C1 segment of cervical spinal cord (tissue), 14 donors: ENCODE measurements at regions not wholly inside any gene's neighbourhood (a gene's known extent, or its start where the extent isn't known, plus 50 kb on each side); places are given as distances from the start of the nearest gene placed in this dataset.

Experiments used
- DNase-seq, 14 donors: peaks; one replicate each; lab custom pipeline; 2025; lab: John Stamatoyannopoulos, UW

DNA sequence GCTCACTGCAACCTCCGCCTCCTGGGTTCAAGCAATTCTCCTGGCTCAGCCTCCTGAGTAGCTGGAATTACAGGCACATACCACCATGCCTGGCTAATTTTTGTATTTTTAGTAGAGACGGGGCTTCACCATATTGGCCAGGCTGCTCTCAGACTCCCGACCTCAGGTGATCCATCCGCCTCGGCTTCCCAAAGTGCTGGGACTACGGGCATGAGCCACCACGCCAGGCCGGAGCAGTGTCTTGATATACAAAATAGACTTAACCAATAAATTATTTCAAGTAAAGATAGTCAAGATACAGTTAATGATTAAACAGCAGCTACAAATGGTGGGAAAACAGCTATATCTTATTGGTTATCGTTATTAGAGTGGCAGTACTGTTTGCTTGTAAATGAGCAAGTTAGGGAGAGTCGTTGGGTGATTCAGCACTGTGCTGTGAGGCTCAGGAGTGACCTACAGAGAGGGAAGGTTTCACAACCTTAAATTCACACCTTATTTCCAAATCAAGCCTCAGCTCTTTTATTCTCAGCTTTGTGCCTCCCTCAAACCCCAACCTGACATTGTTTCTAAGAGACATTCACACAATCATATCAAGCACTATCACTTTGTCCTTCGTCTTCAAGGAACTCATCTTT lies 1128.4 kb upstream of the MAP3K7 start:
- no peak for DNase-seq

DNA sequence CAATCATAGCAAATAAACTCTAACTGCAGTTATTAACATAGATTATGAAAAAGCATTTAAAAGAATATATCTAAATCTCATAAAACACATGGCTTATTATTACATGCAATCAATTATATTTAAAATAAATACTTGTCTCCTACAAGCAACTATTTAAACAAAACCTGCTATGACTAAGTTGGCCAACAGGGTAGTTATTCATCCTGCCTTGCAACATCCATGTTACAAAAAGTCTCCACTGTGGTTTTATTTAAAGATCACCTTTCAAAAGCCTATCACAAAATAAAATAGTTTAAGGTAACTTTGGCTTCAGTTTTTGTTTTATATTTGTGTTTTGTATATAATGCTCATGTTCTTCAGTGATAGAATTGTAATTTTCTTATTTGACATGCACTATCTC lies 1127.0 kb upstream of the MAP3K7 start:
- DNase-seq = no peak

GRCh38 chr6:91711518-91711917 lies 1124.6 kb upstream of the MAP3K7 start:
- no peak for DNase-seq

GRCh38 chr6:91710342-91710741 lies 1123.5 kb upstream of the MAP3K7 start:
- peak in 2 of 14 donors; percentile 1 to 2 for DNase-seq

DNA sequence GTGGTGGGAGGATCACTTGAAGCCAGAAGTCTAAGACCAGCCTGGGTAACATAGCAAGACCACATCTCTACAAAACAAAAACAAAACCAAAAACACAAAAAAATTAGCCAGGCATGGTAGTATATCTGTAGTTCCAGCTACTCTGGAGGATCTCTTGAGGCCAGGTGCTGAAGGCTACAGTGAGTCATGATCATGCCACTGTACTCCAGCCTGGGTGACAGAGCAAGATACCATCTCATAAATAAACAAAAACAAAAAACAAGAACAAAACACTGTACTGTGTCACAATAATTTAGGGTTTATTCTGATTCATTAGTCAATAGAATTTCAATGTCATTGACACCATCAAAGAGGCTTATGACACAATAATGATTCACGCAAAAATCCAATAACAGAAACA lies 1121.7 kb upstream of the MAP3K7 start:
- no peak for DNase-seq

- no peak for DNase-seq
Measured at GRCh38 chr6:91705646-91706045, 1118.8 kb upstream of the MAP3K7 start.

GRCh38 chr6:91704531-91704930 lies 1117.7 kb upstream of the MAP3K7 start:
- DNase-seq = no peak

DNA sequence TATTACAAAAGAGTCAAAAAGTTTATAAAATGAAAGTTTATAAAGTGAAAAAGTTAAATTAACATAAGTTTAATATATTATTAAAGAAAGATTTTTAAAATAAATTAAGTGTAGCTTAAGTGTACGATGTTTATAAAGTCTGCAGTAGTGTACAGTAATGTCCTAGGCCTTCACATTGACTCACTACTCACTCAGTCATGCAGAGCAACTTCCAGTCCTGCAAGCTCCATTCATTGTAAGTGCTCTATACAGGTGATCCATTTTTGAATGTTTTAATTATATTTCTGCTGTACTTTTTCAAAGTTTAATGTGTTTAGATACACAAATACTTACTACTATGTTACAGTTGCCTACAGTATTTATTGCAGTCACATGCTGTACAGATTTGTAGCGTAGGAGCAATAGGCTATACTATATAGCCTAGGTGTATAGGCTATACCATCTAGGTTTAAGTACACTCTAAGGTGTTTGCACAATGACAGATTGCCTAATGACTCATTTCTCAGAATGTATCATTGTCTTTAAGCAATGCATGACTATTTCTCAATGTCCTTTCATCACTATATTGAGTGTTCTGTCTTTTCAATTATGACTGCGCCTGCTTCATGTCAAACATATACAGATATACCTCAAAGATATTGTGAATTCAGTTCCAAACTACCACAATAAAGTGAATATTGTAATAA lies 1110.3 kb upstream of the MAP3K7 start:
- DNase-seq = no peak

GRCh38 chr6:91695221-91695620 lies 1108.3 kb upstream of the MAP3K7 start:
- DNase-seq = no peak

GRCh38 chr6:91694016-91694654 lies 1107.3 kb upstream of the MAP3K7 start:
- DNase-seq = no peak

GRCh38 chr6:91691449-91691848 lies 1104.6 kb upstream of the MAP3K7 start:
- no peak for DNase-seq

- no peak for DNase-seq
Measured at GRCh38 chr6:91683240-91683639, 1096.4 kb upstream of the MAP3K7 start.

- DNase-seq = no peak
Measured at GRCh38 chr6:91681296-91681695, 1094.4 kb upstream of the MAP3K7 start.

DNA sequence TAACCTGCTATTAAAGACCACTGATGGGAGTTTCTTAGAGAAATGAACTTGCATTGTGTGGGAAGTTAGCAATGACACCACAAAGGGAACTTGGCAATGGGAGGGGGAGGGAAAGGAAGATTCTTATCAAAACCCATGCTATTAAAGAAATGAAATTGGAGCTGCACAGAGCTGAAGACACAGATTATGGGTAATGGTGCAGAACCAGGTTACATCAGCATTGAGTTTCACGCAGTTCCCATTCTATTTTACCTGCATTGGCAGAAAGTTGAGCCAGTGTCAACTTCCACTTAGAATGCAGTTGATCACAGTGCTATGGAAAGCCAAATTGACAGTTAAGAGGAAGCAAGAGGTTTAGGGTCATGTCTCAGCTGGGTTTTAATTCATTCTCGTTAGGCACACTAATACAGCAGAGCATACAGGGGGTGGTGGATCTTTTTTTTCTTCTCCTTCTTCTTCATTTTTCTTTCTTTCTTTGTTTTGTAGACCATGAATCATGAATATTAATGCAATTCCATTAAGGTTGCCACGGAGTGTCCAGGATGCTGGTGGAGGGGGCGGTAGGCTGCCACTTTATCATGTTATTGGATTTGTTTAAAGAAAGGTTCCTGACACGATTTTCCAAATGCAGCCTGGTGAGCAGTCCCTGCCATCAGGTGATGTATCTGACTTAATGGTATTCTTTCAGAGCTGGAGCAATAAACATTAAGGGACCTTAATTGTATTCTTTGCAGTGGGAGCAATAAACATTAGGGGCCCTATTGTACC lies 1092.0 kb upstream of the MAP3K7 start:
- DNase-seq = no peak

DNA sequence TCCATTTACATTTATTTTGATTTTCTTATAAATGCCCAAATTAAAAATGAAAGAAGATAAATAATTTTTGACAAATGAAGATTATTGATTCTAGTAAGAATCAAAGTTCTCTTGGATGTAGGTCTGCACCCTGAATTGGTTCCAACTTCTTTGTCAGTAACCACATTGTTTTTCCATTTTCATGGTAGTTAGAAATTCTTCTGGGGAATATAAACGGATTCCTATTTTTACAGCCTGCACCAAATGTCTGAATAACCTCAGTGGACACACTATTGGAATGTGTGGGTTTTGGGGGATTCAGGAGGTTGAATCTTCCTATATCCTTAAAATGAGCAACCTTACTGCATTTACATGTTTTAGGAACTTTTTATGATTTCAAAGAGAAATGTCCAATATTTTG lies 1085.3 kb upstream of the MAP3K7 start:
- no peak for DNase-seq

- DNase-seq = peak in 1 of 14 donors; percentile 61
Measured at GRCh38 chr6:91669871-91670268, 1083.0 kb upstream of the MAP3K7 start.

DNA sequence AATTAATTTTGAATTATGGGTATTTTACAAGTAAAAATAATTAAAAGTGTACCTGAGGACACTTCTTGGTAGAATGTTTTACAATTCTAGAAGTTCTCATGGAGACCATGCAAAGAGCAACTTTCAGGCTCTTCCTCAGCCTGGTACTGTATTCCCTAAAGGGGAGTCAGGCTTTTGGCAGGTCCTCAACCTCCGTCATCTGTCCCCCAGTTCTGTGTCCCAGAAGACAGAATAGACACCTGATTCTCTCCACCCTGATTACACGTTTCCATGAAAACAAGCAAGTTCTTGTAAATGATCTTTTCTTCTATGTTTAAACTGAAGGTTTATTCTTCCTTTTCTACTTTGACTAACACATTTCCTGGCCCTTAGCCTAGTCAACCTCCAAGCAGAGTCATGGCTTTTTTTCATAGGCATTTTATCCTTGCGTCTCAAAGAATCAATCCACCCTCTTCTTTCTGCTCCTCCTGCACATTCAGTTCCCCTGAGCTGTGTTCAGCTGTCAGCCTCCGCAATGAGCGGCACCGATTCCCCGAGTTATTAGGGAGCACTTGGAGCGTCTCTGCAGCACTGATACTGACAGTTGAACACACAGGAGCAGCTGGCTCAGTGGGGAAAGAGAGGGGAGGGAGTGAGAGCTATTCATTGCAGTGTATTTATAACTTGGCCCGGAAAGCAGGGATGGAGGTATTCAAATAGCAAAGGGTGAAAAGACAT lies 1082.4 kb upstream of the MAP3K7 start:
- DNase-seq = peak in 7 of 14 donors; percentile 1 to 82 (median 6)

DNA sequence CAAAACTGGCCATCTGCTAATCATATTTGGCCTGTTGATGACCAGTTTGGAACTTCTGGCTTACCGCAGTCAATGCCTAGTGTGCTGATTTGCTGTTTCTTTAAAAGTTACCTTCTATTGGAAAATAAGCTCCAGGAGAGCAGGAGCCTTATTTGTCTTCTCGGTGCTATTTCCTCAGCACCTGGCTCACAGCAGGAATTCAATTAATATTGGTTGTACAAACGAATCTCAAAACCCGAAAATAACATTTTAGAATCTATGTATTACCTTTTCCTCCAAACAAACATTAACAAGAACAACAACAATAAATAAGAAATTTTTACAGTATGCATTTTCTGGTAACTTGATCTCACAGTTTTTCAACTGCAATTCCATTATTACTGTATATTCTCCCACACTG lies 1080.7 kb upstream of the MAP3K7 start:
- peak in 1 of 14 donors; percentile 32 for DNase-seq

DNA sequence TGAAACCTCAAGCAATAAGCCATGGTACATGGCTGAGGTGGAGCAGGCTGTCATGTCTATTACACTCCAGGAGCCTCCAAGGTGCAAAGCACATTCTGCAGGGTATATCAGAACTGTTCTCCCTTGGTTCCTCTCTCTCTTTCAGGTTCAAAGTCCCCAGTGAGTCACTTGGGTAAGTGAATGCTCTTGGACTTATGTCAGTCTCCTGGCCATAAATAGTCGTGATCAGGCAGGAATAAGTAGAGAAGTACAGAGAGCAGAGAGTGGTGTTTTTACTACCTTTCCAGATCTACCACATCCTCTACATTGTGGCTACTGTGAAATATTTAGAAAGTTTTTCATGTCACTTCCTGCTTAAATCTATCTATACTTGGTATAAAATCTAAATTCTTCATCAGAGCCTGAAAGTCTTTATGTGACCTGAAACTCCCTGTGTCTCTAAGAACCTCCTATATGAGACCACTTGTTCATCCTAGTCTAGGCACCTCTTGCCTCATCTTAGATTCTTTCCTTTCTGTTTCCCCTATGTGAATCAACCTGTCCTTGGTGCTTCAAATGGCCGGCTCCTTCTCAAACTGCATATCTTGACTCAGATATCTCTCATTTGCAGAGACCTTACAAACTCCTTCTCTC lies 1077.6 kb upstream of the MAP3K7 start:
- no peak for DNase-seq

DNA sequence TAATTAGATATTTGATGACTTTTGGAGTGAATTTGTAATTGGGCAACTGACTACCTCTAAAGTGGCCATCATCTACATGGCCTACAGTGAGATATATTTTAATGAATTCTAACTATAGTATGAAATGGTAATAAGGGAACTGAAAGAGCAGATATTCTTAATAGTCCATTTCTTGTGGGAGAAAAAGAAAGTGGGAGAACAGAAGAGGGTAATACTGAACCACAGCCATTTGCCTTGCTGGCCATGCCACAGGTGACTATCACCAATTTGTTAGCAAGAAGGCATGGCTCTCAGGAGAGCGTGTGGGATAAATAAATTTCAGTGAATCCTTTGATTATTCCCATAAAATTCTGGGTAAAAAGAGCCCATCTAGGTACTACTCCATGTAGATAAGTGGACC lies 1074.0 kb upstream of the MAP3K7 start:
- DNase-seq = no peak

- DNase-seq = no peak
Measured at GRCh38 chr6:91659891-91660290, 1073.0 kb upstream of the MAP3K7 start.
